Hematopoietic multipotent progenitor cell treated with erythropoietin and hydrocortisone succinate and interleukin-3 and kit ligand, for 6 days (in vitro differentiated cells): ENCODE measurements at regions not wholly inside any gene's neighbourhood (a gene's known extent, or its start where the extent isn't known, plus 50 kb on each side); places are given as distances from the start of the nearest gene placed in this dataset.
A peak's percentile ranks its signal among the peaks of the same experiment; 100 is the strongest.

ENCODE experiments used
- DNase-seq: peaks from one replicate; pipeline ENCODE4 v3.0.0-alpha.2; 2015

DNA sequence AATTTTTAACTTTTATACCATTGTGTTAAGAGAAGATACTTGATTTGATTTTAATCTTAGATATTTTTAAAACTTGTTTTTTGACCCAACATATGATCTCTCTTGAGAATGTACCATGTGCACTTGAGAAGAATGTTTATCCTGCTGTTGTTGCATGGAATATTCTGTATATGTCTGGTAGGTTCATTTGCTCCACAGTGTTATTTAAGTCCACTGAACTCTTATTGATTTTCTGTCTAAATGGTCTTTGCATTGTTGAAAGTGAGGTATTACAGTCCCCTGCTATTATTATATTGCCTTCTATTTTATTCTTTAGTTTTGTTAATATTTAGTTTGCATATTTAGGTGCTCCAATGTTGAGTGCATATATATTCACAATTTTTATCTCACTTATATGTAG, 397.3 kb upstream of the CCDC179 start:
- DNase-seq, result no peak

- DNase-seq, result no peak
Measured at GRCh38 chr11:23263466-23263865, 403.2 kb upstream of the CCDC179 start.

- DNase-seq, result peak; percentile 3
Measured at GRCh38 chr11:23272095-23272494, 411.8 kb upstream of the CCDC179 start.

GRCh38 chr11:23278121-23278520, 417.8 kb upstream of the CCDC179 start:
- DNase-seq, result no peak

- DNase-seq, result no peak
Measured at GRCh38 chr11:23280088-23280487, 419.8 kb upstream of the CCDC179 start.

DNA sequence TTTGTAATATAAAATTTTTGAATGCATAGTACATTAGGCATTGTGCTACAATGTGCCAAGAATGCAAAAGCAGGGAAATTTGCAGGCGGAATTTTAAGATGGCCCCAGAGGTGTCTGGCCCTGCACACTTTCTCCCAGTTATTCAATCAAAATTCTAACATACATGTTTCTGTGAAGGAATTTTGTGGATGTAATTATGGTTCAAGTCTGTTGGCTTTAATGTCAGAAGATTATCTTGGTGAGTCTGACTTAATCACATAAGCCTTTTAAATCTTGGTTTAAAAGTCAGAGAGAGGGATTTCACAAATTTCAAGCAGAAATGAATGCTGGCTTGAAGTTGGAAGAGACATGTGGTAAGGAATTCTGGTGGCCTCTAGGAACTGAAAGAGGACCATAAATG, 423.4 kb upstream of the CCDC179 start:
- no peak for DNase-seq

GRCh38 chr11:23284631-23285030, 424.4 kb upstream of the CCDC179 start:
- DNase-seq, result no peak

DNA sequence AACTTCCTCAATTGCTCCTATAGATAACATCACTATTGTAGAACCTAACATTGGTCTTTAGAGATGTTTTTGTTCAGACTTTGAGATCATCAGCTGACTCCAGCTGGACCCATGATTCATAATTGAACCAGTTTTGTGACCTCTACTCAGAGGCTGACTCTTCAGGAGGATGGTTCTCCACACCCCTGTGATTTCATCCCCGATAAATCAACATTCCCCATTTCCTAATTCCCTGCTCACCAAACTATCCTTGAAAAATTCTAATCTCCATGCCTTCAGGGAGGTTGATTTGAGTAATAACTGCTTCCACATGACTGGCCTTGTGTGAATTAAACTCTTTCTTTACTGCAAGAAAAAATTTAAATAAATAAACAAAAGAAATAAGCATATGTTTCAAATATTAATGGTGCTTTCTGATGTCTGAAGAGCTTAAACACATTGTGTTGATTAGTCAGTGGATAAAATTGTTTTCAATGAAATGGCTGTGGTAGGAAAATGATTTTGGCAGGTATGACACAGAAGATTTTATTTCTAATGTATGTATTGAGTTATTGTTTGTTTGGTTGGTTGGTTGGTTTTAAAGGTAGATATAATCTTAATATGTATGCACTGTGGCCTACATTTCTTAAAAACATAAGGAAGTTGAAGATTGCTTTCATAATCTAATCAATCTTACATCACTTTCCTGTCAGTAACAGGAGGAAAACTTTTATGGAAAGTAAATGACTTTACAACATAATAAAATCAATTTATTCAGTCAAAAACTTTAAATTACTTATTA, 427.9 kb upstream of the CCDC179 start:
- DNase-seq, result no peak

DNA sequence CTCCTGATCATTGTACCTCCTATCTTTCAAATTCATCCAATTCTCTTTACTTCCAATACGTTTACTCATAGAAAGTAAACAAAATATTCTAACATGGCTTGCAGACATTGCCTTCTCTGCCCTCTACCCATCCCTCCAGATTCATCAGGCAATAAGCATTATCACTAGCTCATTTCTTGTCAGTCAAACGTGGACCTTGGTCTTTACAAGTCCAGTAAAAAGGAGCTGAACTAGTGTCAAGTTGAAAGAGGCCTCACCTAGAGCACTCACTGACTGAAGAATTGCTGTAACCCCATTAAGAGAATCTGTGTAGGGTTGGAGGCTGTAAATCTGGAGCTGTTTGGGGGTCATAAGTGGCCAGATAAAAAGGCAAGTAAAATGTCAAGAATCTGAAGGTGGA, 435.0 kb upstream of the CCDC179 start:
- no peak for DNase-seq

DNA sequence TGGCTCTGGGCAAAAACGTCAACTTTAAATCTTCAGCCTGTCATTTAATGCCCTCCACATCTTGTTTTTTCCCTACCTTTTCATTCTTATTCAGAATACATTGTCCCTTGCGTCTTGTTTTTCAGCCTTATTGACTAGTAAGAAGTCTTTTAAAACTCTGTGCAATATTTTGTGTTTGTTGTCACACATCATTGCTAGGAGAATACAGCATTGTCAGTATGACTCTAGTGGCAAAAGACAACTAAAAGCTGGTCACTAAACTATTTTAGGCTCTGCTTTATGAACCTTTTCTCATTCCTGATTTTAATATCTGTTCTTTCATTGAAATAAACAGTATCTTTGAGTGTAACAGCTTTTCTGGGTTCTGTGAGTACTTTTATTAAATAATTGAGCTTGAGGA, 447.8 kb upstream of the CCDC179 start:
- DNase-seq, result no peak

DNA sequence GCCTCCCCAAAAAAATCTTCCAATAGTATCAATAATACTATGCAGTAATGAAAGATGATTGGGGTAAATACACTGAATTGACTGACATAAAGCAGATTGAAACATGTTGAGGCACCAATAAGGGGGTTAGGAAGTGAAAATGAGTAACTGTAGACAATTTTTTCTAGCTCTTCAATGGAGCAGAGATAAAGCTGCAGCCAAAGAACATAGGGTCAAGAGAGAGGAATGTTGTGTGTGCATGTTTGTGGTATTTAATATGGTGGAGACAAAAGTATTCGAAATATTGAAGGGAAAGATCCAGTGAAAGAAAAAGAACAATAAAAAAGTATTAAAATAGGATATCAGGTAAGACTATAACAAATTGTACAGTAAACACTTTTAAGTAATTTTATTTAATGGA, 450.0 kb upstream of the CCDC179 start:
- no peak for DNase-seq

GRCh38 chr11:23311986-23312940, 452.0 kb upstream of the CCDC179 start:
- DNase-seq, result no peak

DNA sequence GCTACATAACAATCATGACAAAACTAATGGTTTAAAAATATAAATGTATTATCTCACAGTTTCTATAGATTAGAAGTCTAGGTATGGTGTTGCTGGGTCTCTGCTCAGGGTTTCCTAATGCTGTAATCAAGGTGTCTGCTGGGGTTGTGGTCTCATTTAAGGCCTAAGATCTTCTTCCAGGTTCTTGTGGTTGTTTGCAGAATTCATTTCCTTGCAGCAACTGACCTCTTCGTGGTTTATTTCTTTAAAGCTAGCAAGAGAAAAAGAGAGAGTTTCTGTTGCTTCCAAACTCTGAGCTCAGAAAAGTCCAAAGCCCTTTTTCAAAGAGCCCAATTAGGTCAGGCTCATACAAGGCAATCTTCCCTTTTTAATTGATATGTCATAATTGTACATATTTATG, 452.7 kb upstream of the CCDC179 start:
- DNase-seq, result no peak

DNA sequence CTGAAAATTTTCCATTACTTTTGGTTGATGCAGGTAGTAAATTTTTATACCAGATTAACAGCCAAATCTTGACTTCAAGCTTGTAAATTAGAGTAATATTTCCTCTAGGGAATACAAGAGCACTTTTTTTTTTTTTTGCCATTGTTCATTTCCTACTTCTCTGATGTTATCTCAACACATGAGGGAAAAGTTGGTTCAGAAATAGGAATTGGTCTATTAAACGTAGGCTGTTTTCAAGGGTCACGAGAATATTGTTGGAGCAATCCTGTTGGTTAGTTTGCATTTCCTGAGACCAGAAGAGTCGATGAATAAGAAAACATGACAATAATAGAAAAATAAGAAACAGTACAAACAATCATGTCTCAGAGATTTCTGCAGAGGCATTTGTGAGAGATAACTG, 453.9 kb upstream of the CCDC179 start:
- DNase-seq, result no peak

- no peak for DNase-seq
Measured at GRCh38 chr11:23315286-23315685, 455.0 kb upstream of the CCDC179 start.

GRCh38 chr11:23317816-23318215, 457.5 kb upstream of the CCDC179 start:
- DNase-seq, result no peak

GRCh38 chr11:23318670-23319069, 458.4 kb upstream of the CCDC179 start:
- DNase-seq, result no peak

DNA sequence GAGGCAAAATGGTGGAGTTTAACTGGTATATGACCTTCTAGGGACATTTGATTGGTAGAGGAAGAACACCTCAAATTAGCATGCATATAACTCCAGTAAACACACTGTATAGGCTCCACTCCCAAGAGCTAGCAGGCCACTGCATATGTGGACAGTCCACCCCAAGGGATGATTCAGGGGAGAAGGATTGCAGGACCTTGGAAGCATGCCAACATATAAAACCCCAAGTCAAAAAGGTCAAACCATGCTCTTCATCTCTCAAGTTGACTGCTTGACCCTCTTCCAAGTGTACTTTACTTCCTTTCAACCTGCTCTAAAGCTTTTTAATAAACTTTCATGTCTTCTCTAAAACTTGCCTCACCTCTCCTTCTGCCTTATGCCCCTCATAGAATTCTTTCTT, 459.9 kb upstream of the CCDC179 start:
- no peak for DNase-seq

GRCh38 chr11:23335586-23335985, 475.3 kb upstream of the CCDC179 start:
- DNase-seq, result peak; percentile 18

DNA sequence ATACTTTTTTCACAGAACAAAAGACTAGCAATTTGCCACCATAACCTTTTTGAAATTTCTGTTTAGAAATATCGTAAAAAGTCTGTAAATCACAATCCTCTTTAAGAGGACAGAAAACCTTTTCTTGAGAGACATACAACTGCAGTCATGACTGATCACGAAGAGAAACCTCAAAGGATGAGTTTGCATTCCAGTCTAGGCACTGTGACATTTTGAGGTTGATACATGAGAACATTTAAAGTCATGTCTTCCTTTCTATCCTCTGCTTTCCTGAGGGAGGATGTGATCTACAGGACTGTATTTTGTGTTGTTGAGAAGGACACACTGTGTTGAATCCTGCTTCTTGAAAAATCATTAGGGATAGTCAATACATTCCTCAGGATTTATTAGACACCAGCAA, 476.7 kb upstream of the CCDC179 start:
- DNase-seq, result no peak

GRCh38 chr11:23353611-23354010, 493.3 kb upstream of the CCDC179 start:
- no peak for DNase-seq

- DNase-seq, result no peak
Measured at GRCh38 chr11:23359297-23359696, 499.0 kb upstream of the CCDC179 start.

GRCh38 chr11:23364076-23364475, 503.8 kb upstream of the CCDC179 start:
- no peak for DNase-seq
